CD4-positive, CD25-positive, alpha-beta regulatory T cell (primary cell): ENCODE measurements at regions not wholly inside any gene's neighbourhood (a gene's known extent, or its start where the extent isn't known, plus 50 kb on each side); places are given as distances from the start of the nearest gene placed in this dataset.

Experiments used
- ATAC-seq, 2 donors: fragments of 150-1000 bp; cut with Tn5 transposase; one replicate each; pipeline ENCODE4 v1.10.0; 2021; ENCODE audit warnings: low read depth in 2 of 2, moderate number of reproducible peaks in 2 of 2, moderate library complexity in 1 of 2
- DNase-seq, 3 donors: peaks; one replicate each; pipeline versions ENCODE4 v3.0.0 to v3.0.0-alpha.2; 2012 to 2022; ENCODE audit warnings: mixed read lengths in 1 of 3
- H3K27ac ChIP-seq: one replicate; pipeline ENCODE4 v1.7.0; 2013; ENCODE audit warnings: mild to moderate bottlenecking, low read length; ENCODE audit not compliant: insufficient read depth, poor library complexity, severe bottlenecking
- H3K27me3 ChIP-seq: one replicate; pipeline ENCODE4 v1.7.0; 2013; ENCODE audit warnings: low read length; ENCODE audit not compliant: control insufficient read depth, insufficient read depth
- H3K36me3 ChIP-seq: one replicate; pipeline ENCODE4 v1.7.0; 2013; ENCODE audit warnings: mild to moderate bottlenecking, low read length, moderate library complexity; ENCODE audit not compliant: control insufficient read depth, insufficient read depth
- H3K4me1 ChIP-seq: 2 replicates; pipeline ENCODE4 v1.7.0; 2013; ENCODE audit warnings: mild to moderate bottlenecking, low read length; ENCODE audit not compliant: insufficient read depth, control insufficient read depth, poor library complexity, severe bottlenecking
- H3K4me3 ChIP-seq: one replicate; pipeline ENCODE4 v1.7.0; 2013; ENCODE audit warnings: low read depth, mild to moderate bottlenecking, low read length, moderate library complexity
- H3K9me3 ChIP-seq, 2 experiments: 1 replicate in 1 of 2; 2 replicates in 1 of 2; pipeline ENCODE4 v1.7.0; 2013; ENCODE audit warnings: low read length in 2 of 2, mild to moderate bottlenecking in 1 of 2, moderate library complexity in 1 of 2; ENCODE audit not compliant: control insufficient read depth in 2 of 2
- H3K27ac Mint-ChIP-seq, 3 donors: one replicate each; pipeline ENCODE4 v1.8.0; 2020 to 2022; ENCODE audit warnings: mild to moderate bottlenecking in 3 of 3, mixed read lengths in 3 of 3, moderate library complexity in 2 of 3
- H3K27me3 Mint-ChIP-seq: one replicate; pipeline ENCODE4 v1.8.0; 2022; ENCODE audit warnings: mild to moderate bottlenecking, mixed read lengths
- H3K36me3 Mint-ChIP-seq: one replicate; pipeline ENCODE4 v1.8.0; 2020; ENCODE audit warnings: mixed read lengths
- H3K4me1 Mint-ChIP-seq, 4 donors: one replicate each; pipeline ENCODE4 v1.8.0; 2020 to 2022; ENCODE audit warnings: mixed read lengths in 4 of 4, mild to moderate bottlenecking in 1 of 4
- H3K4me3 Mint-ChIP-seq, 4 donors: one replicate each; pipeline ENCODE4 v1.8.0; 2020 to 2022; ENCODE audit warnings: mild to moderate bottlenecking in 4 of 4, mixed read lengths in 4 of 4, moderate library complexity in 3 of 4
- H3K9me3 Mint-ChIP-seq, 7 donors: one replicate each; pipeline ENCODE4 v1.8.0; 2020 to 2022; ENCODE audit warnings: mixed read lengths in 7 of 7, mild to moderate bottlenecking in 3 of 7, moderate library complexity in 2 of 7

DNA sequence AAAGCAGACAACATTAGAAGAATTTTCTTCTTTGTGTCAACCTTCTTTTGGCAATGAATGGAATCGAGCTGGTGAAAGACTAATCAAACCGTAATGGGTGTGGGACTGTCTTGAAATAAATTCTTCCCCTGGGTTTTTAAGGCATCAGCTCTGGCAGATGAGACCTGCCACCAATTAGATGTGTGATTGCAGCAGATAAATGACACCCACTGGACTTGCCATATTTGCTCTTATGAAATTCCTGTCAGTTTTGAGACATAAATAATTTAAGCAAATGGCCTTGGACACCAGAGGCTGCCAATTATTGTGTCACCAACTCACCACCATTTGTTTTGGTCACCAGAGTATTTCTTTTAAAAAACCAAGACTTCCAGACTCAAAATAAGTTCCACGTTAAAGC, 135.9 kb upstream of the RGMB start:
- no peak overlapping the region for H3K4me3 ChIP-seq
- no peak for ATAC-seq

DNA sequence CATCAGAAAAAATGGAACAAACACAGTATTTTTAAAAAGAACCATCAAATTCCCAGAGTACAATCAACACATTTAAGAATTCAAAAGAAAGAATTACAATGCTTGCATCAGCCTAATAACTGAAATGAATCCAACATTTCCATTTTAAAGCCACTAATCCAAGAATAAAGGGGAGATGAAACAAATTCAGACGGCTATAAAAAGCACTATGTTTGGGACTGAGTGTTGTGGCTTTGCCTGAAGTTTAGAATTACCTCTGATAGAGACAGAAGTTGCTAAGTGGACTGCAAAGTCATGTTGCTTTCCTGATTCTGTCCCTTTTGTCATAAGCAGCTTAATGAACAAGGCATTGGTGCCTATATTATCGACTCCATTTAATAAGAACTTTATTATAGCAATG, 135.4 kb upstream of the RGMB start:
- H3K4me1 Mint-ChIP-seq, result no peaks in the 10 kb centered on the region

More for the DNA sequence above, 135.9 kb upstream of the RGMB start:
- H3K36me3 Mint-ChIP-seq, result no peaks in the 10 kb centered on the region
- Histone ChIP-seq H3K27me3 (no peaks in the 10 kb centered on the region), H3K27ac (no peak overlapping the region), H3K9me3 (no peaks in the 10 kb centered on the region), H3K4me1 (no peaks in the 10 kb centered on the region), H3K36me3 (no peaks in the 10 kb centered on the region)
- H3K9me3 Mint-ChIP-seq, result no peaks in the 10 kb centered on the region
- no peaks in the 10 kb centered on the region for H3K4me1 Mint-ChIP-seq
- H3K27me3 Mint-ChIP-seq, result no peaks in the 10 kb centered on the region
- no peak overlapping the region for H3K27ac Mint-ChIP-seq
- DNase-seq, result no peak
- no peak overlapping the region for H3K4me3 Mint-ChIP-seq

DNA sequence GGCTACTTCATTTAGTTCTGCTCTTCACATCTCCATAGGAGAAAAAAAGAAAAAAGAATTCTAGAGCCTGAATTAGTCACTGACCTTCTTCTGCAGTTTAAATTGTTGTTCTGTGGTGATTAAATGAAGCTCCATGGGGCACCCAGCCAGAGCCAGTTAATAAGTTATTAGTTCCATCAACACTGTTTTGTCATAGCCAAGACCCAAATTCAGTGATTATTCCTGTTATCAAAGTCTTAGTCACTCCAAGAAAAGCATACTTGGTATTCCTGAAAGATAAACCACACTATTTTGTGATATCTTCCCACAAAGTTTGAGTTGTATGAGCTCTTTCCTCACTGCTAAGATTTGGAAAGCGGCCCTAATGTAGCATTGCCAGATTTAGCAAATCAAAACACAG, 134.8 kb upstream of the RGMB start:
- H3K4me1 Mint-ChIP-seq, result no peaks in the 10 kb centered on the region
- Histone ChIP-seq H3K27ac (no peak overlapping the region), H3K36me3 (no peaks in the 10 kb centered on the region), H3K9me3 (no peaks in the 10 kb centered on the region), H3K27me3 (no peaks in the 10 kb centered on the region), H3K4me1 (no peaks in the 10 kb centered on the region), H3K4me3 (no peak overlapping the region)
- H3K27me3 Mint-ChIP-seq, result no peaks in the 10 kb centered on the region
- DNase-seq, result no peak
- H3K4me3 Mint-ChIP-seq, result no peak overlapping the region
- H3K36me3 Mint-ChIP-seq, result no peaks in the 10 kb centered on the region
- no peak overlapping the region for H3K27ac Mint-ChIP-seq
- H3K9me3 Mint-ChIP-seq, result no peaks in the 10 kb centered on the region
- no peak for ATAC-seq

More for the DNA sequence above, 135.4 kb upstream of the RGMB start:
- no peaks in the 10 kb centered on the region for H3K9me3 Mint-ChIP-seq
- H3K27ac Mint-ChIP-seq, result no peak overlapping the region
- no peak overlapping the region for H3K4me3 ChIP-seq
- DNase-seq (no peak), ATAC-seq (no peak)
- H3K27ac ChIP-seq, result no peak overlapping the region
- H3K27me3 Mint-ChIP-seq, result no peaks in the 10 kb centered on the region
- H3K4me3 Mint-ChIP-seq, result no peak overlapping the region
- H3K27me3 ChIP-seq, result no peaks in the 10 kb centered on the region
- H3K36me3 ChIP-seq, result no peaks in the 10 kb centered on the region
- no peaks in the 10 kb centered on the region for H3K36me3 Mint-ChIP-seq
- no peaks in the 10 kb centered on the region for H3K4me1 ChIP-seq
- no peaks in the 10 kb centered on the region for H3K9me3 ChIP-seq

DNA sequence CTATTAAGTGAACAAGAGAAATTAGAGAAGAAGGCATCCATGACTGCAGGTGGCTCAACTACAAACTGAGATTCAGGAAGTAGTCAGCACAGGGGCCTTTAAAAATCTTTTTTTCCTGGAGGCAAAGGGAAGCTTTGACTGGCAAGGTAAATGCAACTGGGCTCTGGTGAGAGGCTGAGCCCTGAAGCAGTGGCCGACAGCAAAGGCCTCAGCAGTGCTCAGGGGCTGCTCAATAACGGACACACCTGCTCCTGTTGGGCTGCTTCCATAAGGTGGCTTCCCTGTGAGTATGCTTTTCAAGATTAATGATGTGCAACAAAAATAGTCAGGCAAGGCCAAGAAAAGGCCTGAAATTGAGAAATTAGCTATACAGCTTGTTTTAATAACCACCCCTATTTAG, 134.2 kb upstream of the RGMB start:
- no peak for ATAC-seq
- H3K27me3 ChIP-seq, result no peaks in the 10 kb centered on the region
- H3K4me1 Mint-ChIP-seq, result no peaks in the 10 kb centered on the region

DNA sequence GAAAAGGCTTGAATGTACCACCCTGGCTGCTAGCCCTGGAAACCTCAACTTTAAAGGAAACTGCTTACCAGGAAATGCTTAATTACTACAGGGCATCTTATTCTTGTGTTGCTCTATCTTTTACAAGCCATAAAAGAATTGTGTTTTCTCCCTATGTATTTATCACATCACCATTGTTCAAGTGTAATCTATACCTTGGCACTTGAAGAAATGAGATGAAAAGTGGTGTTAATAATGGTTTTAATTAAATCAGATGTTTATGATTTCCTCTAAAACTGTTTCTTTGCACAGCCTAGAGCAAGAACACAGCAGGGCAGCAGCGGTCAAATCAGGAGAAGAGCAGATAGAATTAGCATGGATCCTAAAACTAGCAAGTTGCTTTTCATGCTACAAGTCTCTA, 131.8 kb upstream of the RGMB start:
- H3K36me3 Mint-ChIP-seq, result no peaks in the 10 kb centered on the region

More for the DNA sequence above, 134.2 kb upstream of the RGMB start:
- no peaks in the 10 kb centered on the region for H3K27me3 Mint-ChIP-seq
- H3K27ac Mint-ChIP-seq, result no peak overlapping the region
- DNase-seq, result no peak
- Histone ChIP-seq H3K4me3 (no peak overlapping the region), H3K36me3 (no peaks in the 10 kb centered on the region), H3K4me1 (no peaks in the 10 kb centered on the region), H3K9me3 (no peaks in the 10 kb centered on the region), H3K27ac (no peak overlapping the region)
- H3K9me3 Mint-ChIP-seq, result no peaks in the 10 kb centered on the region
- no peaks in the 10 kb centered on the region for H3K36me3 Mint-ChIP-seq
- no peak overlapping the region for H3K4me3 Mint-ChIP-seq

DNA sequence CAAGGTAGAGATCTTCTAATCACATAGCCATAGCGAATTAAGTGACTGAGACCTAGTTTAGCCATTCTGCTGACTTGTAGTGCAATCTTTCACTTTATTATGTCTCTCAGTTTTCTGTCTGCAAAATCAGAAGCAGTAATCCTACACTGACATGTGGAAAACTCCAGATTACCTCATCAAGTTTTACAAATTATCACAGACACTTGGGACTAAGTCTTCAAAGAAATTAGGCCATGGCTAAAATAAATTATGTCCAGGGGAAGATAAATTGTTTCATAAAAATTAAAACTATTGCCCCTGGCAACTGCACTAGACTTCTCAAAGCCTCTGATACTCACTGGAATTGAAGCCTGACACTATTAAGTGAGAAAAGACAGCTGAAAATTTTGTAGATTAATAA, 129.9 kb upstream of the RGMB start:
- Mint-ChIP-seq H3K4me1 (no peaks in the 10 kb centered on the region), H3K27me3 (no peaks in the 10 kb centered on the region), H3K4me3 (no peak overlapping the region), H3K36me3 (no peaks in the 10 kb centered on the region), H3K9me3 (no peaks in the 10 kb centered on the region), H3K27ac (no peak overlapping the region)
- no peak overlapping the region for H3K4me3 ChIP-seq
- no peaks in the 10 kb centered on the region for H3K9me3 ChIP-seq
- no peak overlapping the region for H3K27ac ChIP-seq
- no peaks in the 10 kb centered on the region for H3K4me1 ChIP-seq
- H3K27me3 ChIP-seq, result no peaks in the 10 kb centered on the region
- no peak for DNase-seq
- no peak for ATAC-seq
- no peaks in the 10 kb centered on the region for H3K36me3 ChIP-seq

More for the DNA sequence above, 131.8 kb upstream of the RGMB start:
- DNase-seq (no peak), ATAC-seq (no peak)
- Histone ChIP-seq H3K9me3 (no peaks in the 10 kb centered on the region), H3K27me3 (no peaks in the 10 kb centered on the region), H3K36me3 (no peaks in the 10 kb centered on the region), H3K27ac (no peak overlapping the region), H3K4me3 (no peak overlapping the region), H3K4me1 (no peaks in the 10 kb centered on the region)
- Mint-ChIP-seq H3K27me3 (no peaks in the 10 kb centered on the region), H3K4me3 (no peak overlapping the region), H3K27ac (no peak overlapping the region), H3K4me1 (no peaks in the 10 kb centered on the region), H3K9me3 (no peaks in the 10 kb centered on the region)

DNA sequence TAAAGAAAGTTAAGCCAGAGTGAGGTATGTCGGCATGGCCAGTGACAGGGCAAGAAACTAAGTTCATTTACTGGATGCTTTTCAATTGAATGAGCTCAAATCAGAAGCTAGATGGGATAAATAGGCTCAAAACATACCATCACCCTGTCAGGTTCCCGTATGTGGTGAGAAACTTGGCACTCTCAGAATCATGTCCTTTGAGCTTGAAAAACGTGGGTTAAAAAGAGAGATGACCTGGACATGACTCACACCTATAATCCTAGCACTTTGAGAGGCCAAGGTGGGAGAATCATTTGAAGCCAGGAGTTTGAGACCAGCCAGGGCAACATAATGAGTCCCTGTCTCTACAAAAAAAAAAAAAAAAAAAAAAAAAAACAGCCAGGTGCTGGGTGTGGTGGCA, 121.7 kb upstream of the RGMB start:
- DNase-seq, result no peak
- Histone ChIP-seq H3K4me1 (no peaks in the 10 kb centered on the region), H3K27me3 (no peaks in the 10 kb centered on the region), H3K4me3 (no peak overlapping the region), H3K36me3 (no peaks in the 10 kb centered on the region), H3K9me3 (no peaks in the 10 kb centered on the region), H3K27ac (no peak overlapping the region)
- no peak for ATAC-seq
- H3K36me3 Mint-ChIP-seq, result no peaks in the 10 kb centered on the region
- H3K9me3 Mint-ChIP-seq, result peaks cover 0 to 4% (median 0%) of the 10 kb centered on the region in 7 donors
- H3K4me3 Mint-ChIP-seq, result no peak overlapping the region
- no peaks in the 10 kb centered on the region for H3K27me3 Mint-ChIP-seq
- H3K4me1 Mint-ChIP-seq, result peaks cover 0 to 2% (median 0%) of the 10 kb centered on the region in 4 donors
- H3K27ac Mint-ChIP-seq, result no peak overlapping the region

DNA sequence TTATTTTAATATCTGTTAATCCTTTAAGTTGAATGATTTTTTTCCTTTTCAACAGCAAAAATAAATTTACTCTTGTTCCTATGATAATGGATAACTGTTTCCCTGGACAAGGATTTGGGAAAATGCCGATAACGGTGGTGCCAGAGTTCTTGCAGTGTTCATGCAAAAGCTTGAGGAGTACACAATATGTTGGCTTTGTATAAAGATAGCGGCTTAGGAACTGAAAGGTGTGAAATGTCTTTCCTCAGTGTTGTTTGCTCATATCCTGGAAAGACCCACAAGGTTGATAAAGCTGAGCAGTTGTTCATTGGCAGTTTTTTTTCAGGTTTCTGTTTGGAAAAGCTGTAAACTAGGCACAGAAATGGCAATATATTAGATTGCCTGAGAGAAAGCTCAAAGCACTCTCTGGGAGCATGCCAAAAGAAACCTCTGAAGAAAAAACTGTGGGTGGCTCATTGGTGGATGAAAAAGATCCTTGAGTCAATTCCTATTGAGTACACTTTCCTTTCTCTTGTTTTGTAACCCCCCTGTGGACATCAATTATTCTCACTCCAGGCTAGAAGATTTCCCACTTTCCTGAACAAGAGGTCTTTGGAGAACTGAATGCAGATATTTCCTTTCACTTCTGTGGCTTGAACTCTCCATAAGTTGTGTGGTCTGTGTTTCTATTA, 117.2 kb upstream of the RGMB start:
- Histone ChIP-seq H3K27ac (no peak overlapping the region), H3K4me3 (no peak overlapping the region), H3K27me3 (no peaks in the 10 kb centered on the region), H3K36me3 (no peaks in the 10 kb centered on the region), H3K9me3 (no peaks in the 10 kb centered on the region), H3K4me1 (no peaks in the 10 kb centered on the region)
- Mint-ChIP-seq H3K27ac (no peak overlapping the region), H3K36me3 (no peaks in the 10 kb centered on the region), H3K4me3 (no peak overlapping the region), H3K4me1 (peaks cover 0 to 2% (median 0%) of the 10 kb centered on the region in 4 donors), H3K27me3 (peaks cover 5% of the 10 kb centered on the region), H3K9me3 (peaks cover 0 to 1% (median 0%) of the 10 kb centered on the region in 7 donors)
- ATAC-seq, result no peak
- no peak for DNase-seq
